GM21737 (cell line): ENCODE measurements at regions not wholly inside any gene's neighbourhood (a gene's known extent, or its start where the extent isn't known, plus 50 kb on each side); places are given as distances from the start of the nearest gene placed in this dataset.
"Not testable (repeated sequence)": the region's sequence is repeated elsewhere in the genome, so short reads cannot be mapped to it uniquely, and the experiment has no call there.

Source experiments
- ATAC-seq: cut with Tn5 transposase; IDR thresholded peaks from one replicate; pipeline ENCODE4 v1.9.1; 2021; ENCODE audit warnings: mild to moderate bottlenecking, moderate library complexity; ENCODE audit not compliant: unreplicated experiment

DNA sequence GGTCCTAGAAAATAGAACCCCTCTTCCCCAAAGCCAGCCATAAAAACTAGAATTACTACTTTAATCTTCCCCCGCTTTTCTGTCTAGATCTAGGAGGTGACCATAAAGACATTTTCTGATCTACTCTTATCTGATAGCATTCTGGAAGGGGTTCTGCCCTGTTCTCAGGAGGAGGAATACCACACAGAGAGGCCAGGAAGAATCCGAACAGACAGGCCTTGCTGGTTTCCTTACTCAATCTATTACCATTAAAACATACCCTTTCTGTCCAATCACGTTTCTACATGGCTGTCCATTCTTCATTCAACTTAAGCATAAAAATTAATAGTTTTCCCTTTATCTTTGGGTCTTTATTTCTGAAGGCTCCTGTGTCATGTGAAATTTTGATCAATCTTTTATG lies 198.7 kb downstream of the GPAT3 start:
- ATAC-seq, result no peak

DNA sequence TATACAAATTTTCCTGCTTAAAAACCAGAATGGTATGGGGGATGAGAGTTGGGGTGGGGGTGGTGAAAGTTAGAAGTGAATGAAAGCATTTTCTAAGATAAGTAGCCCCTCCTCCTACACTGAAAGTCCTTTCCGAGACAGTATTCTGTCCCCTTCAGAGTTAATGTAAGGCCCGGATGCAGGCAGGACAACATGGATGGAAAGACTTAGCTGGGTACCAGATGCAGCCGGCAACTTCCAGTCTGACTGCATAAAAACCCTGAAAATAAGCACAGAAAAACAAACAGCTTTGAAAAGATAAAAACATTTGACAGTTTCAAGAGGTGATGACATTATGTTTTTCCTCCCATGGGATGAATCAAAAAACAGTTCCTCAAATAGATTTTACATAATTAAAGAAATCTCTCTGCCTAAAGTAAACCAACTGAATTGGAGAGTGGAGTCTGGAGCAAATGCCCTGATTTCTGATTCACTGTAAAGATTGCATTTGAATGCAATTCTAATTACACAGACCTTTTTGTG lies 196.3 kb downstream of the GPAT3 start:
- ATAC-seq, result no peak

DNA sequence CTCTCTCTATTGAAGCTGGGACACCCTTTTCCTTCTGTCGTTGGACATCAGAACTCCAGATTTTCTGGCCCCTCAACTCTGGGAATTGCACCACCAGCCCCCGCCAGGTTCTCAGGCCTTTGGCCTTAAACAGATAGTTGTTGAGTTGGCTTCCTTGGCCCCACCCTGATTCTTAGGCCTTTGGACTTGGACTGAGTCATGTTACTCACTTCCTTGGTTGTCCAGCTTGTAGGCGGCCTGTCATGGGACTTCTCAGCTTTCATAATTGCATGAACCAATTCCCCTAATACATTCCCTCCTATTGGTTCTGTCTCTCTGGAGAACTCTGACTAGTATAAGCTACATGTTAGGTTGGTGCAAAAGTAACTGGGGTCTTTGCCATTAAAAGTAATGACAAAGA lies 195.7 kb downstream of the GPAT3 start:
- no peak for ATAC-seq

DNA sequence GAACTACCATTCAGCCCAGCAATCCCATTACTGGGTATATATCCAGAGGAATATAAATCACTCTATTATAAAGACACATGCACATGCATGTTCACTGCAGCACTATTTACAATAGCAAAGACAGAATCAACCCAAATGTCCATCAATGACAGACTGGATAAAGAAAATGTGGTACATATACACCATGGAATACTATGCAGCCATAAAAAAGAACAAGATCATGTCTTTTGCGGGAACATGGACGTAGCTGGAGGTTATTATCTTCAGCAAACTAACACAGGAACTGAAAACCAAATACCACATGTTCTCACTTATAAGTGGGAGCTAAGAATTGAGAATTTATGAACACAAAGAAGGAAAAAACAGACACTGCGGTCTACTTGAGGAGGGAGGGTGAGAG lies 195.1 kb downstream of the GPAT3 start:
- not testable (repeated sequence) for ATAC-seq

DNA sequence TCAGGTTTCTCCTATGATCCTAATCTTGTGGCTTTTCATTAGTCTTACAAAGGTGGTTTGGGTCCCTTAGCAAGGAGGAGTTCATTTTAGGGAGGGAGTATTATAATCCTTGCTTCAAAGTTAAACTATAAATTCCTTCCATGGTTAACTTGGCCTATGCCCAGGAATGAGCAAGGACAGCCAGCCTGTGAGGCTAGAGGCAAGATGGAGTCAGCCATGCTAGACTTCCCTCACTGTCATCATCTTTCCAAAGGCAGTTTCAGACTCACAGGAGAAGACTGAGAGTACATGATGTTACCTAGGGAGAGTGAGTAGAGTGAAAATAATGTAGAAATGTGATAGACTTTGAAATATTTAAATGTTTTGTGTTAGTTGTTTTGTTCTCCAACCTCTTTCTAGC lies 192.3 kb downstream of the GPAT3 start:
- ATAC-seq, result no peak

DNA sequence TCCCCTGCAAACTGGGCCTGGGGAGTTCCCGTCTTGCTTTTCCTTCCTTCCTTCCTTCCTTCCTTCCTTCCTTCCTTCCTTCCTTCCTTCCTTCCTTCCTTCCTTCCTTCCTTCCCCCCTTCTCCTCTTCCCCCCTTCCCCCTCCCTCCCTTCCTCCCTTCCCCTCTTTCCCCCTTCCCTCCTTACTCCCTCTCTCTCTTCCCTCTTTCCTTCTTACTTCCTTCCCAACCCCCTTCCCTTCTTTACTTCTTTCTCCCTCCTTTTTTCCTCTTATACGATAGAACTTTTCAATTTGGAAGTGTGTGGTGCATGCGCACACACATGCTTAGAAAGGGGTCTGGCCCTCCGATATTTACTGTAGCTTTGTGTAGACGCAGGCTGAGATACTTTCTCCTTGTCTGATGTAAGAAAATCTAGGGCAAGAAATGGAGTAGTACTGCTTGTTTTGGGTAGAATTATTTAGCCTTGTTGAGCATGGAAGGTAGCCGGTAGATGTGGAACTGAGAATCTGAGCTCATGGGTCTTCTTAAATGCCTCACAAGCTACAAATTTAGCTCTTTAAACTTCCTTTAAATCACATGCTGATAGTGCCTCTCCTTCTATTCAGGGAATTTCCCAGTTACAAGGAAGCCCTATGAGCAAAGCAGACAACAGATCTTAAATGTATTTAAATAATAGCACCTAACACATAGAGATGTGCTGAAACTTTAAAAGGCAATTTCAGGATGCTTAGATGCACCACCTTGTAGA lies 189.6 kb downstream of the GPAT3 start:
- ATAC-seq, result no peak

DNA sequence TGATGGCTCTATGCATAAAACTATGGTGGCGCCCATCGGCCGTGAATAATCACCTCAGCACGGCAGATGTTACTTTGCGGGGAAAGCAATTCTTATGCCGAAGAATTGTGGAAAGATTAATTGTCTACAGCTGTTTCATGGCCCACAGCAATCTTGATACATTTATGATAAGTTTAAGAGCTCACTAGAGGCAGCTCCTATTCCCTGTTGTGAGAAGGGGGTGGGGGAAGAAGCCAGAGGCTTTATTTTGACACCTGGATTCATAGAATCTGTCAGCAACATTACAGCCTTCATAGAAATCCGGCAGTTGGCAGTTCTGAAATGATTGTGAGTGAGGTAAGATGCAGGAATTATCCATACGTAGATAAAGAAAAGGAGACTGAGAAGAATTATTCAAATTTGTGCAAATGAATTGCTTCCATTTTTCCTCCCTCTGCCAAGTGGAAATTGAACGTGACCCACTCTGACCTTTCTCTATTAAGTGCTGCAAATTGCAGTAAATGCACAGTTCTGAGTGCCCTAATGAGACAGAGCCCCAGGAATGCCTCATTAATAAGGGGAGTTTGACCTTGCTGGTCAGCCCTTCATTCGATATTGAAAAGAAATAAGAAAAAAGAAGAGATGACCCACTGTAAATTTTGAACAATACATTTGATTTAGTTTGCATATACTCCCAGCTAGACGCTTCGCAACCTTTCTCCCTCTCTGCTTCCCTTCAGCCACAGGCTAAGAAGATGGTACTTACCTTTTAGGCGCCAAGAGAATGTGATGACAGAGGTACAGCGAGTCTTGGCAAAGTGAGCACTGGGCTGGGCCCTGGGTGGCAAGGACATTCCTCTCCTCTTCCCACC lies 188.8 kb downstream of the GPAT3 start:
- ATAC-seq, result no peak

DNA sequence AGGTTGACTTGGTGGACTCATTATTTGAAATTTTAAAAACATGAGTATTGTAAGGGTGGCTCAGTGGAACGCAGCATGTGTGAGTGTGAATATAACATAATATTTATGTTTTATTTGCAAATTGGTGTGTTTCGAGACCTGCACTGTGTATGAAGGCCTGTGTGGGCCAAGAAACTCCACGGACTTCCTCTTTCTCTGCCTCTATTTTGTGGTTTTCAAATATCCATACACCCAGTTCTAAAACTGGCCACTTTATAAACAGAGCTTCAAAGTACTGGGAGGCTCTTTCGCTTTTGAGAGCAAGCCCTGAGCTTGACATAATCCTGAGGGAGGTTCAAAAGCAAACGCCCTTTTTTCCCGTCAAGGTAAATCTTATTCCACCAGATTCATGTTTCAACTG lies 187.7 kb downstream of the GPAT3 start:
- no peak for ATAC-seq

DNA sequence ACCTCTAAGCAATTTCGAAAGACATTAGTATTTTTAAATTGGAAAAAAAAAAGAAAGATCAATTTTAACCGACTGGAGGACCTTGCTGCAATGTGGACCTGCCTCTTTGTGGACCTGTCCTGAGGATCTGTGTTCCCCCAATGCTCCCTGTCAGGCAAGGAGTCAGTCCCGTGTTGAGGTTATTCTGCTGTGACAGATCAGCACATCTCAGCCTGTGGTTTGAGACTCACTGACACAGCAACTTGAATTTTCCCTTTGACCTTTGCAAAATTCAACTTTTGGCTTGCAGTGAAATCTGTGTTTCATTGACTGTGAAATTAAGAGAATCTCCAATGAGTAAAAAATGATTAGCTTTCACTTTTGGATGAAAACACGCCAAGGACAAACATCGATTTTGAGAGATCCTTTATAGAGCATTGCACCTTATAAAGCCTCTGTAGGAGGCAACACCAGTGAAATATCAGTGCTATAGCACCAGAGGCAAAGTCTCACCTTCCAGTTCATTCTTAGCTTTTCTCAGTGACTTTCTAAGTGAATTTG lies 186.9 kb downstream of the GPAT3 start:
- no peak for ATAC-seq

DNA sequence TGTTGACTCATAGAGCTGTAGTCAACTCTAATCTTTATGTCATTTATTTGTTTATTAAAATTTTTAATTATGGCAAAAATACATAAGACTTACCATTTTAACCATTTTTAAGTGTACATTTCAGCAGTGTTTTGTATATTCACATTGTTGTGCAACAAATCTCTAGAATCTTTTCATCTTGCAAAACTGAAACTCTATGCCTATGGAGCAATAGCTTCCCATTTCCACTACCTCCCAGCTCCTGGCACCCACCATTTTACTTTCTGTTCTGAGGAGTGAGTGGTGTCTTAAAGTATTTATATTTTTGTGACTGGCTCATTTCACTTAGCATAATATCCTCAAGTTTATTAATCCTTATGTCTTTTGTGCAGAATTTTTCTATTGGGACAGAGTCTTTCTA lies 181.0 kb downstream of the GPAT3 start:
- ATAC-seq, result no peak

DNA sequence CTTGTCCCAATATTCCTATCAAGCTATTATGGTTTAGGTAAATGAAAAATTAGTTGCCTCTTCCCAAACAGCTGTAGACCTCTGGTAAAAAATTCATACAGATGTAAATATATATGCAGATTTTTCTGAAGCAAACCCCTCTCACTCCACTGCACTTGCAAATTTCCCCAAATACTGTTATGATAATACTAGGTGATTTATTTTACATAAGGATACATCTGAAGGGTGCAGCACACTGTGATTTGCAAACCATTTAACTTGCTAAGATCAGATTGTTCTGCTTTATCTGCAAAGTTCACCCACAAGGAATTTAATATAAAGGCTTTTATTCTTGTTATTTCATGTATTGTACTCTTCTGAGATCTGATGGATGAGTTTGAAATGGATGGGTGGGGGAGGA lies 177.0 kb downstream of the GPAT3 start:
- ATAC-seq, result no peak

DNA sequence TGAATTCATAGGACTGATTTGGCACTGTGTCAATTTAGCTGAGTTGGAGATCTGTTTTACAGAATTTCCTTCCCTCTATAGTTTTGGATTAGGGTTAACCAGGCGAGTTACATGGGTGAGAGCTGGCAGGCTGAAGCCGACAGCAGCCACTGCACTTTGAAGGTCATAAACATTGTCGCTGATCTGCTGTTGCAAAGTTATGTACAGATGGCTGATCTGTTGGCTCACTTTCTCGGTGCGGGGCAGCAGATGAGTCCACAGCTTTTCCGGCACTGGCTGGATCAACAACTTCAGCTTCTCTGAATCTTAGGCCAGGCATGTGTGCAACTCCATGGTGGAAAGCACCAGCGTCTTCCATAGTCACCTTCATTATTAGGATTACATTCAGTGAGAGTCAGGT lies 173.7 kb downstream of the GPAT3 start:
- no peak for ATAC-seq

DNA sequence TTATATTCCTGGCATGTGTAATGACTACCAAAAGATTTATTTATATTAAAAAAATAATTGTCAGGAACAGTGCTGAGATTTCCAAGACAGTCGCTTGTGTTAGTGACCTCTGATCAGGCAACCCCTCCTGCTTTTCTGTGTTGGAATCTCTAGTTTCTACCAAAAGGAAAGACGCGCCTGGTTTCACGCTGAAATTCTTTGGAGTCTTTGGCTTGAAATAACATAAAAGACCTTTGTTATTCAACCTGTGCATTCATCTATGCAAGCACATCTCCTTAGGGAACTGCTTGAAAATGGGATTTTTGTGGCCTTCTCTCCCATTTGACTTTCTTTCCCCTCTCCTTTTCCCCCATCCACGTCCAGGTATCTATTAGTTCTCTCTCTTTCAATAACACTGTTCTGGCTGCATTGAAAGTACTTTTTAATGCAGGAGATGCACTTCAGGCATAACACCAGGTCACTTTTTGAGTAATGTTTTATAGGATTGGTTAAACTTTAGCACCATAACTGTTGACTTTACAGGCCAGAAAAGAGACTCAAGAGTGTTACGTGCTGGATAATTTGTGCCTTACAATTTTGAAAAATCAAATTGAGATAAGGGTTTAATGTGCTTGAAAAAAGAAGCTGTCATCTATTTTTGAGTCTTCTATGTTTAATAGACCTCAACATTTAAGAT lies 172.7 kb downstream of the GPAT3 start:
- no peak for ATAC-seq

DNA sequence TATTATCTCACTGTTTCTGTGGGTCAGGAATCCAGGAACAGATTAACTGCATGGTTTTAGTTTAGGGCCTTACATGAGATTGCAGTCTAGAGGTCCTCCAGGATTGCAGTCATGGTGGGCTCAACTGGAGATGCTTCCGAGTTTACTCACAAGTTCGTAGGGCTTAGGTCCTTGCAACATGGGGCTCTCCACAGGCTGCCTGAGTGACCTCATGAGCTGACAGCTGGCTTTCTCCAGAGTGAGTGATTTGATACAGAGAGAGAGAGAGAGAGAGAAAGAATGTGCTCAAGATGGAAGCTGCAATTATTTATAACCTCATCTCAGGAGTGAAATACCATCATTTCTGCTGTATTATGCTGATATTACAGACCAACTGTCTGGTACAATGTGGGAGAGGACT lies 168.9 kb downstream of the GPAT3 start:
- ATAC-seq, result no peak

DNA sequence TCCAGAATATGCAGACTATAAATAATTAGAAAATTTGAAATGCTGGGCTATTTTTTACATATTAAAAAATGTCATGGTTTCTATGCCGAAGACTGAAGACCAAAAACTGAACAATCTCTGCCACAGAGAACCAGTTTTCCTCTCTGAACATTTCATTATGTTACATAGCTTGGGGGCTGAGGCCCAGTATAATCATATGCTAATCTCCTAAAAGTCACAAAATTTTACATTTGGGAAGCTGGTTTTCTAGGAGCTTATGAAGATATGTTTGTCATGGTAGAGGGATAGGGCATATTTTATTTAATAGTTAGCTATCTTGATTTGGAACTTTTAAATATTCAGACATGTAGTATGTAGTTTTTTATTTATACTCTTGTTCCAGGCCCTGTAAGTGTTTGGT lies 167.8 kb downstream of the GPAT3 start:
- no peak for ATAC-seq

DNA sequence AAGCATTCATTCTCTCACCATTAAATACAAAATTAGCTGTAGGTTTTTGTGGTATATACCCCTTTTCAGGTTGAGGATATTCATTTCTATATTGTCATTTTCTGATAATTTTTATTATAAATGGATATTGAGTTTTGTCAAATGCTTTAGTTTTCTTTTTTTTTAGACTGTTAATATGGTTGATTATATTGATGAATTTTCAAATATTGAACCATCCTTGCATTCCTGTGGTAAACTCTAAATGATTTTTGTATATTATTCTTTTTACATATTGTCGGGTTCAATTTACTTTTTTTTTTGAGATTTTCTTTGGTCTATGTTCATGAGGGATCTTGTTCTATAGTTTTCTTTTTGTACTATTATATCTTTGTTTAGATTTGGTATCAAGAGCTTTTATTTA lies 165.1 kb downstream of the GPAT3 start:
- no peak for ATAC-seq

DNA sequence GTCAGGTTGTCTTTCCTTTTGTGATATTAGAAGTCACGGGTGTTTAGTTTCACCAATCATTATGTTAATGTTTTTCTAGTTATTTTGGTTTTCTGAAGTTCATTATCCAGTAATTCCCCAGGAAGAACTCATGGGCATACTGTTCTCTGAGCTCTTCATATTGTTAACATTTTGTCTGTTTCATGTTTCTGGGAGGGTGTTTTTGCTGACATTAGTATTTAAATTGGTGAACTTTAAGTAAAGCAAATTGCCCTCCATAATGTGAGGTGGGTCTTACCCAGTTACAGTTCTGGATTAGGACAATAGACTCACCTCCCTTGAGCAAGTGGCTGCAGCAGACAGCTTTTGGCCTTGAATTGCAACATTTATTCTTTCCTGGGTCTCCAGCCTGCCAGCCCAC lies 163.4 kb downstream of the GPAT3 start:
- no peak for ATAC-seq

DNA sequence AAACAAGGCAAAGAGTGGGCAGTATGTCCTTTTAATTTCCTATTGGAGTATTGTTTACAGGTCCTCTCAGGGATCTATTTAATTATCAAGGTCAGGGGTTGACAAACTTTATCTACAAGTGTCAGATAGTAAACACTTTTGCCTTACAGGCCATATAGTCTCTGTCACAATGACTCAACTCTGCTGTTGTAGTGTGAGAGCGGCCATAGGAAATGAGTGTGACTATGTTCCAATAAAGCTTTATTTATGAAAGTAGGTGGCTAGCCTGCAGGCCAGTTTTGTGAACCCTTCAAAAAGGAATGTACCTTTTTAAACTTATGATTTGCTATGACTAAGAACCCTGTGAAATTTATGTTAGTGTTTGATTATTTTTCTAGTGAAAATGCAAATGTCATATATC lies 156.1 kb downstream of the GPAT3 start:
- no peak for ATAC-seq

DNA sequence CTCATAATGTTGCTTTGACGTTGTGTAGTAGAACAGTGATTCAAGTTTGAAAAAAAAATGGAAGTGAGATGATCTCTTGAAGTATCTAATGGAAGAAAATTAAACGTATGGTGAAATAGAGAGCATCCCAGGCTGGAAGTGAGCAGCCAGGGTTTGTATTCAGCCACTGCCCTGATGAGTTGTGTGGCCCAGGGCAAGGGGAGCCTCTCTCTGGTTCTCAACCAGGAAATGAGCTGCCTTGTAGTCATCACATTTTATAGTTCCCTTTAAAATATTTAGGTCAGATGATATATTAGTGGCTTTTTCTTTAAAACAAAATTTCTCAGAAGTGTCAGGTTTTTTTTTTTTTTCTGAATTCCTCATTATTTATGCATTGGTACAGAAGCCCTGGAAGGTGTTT lies 150.3 kb downstream of the GPAT3 start:
- ATAC-seq, result no peak

DNA sequence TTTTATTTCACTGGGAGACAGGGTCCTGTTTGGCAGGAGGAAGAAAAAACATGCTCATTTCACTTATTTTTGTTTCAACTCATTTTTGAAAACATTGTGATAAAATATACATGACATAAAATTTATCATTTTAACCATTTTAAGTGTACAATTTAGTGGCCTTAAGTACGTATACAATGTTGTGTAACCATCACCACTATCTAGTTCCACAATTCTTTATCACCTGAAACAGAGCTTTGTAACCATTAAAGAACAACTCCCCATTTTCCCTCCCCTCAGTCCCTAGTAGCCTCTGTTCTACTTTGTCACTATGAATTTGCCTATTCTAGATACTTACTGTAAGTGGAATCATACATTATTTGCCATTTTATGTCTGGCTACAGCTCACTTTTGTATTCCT lies 143.8 kb downstream of the GPAT3 start:
- ATAC-seq, result no peak

DNA sequence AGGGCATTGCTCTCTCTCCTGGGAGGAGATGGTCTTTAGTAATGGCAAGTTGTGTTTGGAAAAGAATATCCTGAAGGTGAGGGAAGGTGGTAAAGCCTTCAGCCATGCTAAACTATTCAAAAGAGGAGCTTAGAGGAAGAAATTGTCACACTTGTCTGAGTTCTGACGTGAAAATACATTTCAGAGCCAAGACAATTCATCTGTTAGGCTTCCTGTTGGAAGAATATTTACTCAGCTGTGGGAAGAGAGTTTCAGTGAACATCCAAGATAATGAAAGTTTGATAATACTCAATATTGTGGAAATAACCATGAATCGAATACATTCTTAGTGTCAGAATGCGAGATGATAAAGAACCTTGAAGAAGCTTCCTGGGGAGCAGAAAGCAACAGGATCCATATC lies 143.3 kb downstream of the GPAT3 start:
- ATAC-seq, result no peak
